ENCODE measurements at regions not wholly inside any gene's neighbourhood (a gene's known extent, or its start where the extent isn't known, plus 50 kb on each side); places are given as distances from the start of the nearest gene placed in this dataset.

GRCh38 chr11:11746449-11746848 is 95.3 kb upstream of the USP47 start (continued):
- no peak for TF ChIP-seq REST (IDR thresholded peaks at IDR 0.05; ENCODE audit: unreplicated experiment)
- TF ChIP-seq POLR2AphosphoS5 (IDR thresholded peaks at IDR 0.05; ENCODE audit: low read depth), result no peak
- no peak for TF ChIP-seq ZNF331 (CRISPR knock-in tag; IDR thresholded peaks at IDR 0.05; ENCODE audit: low read depth)
- TF ChIP-seq JUNB (IDR thresholded peaks at IDR 0.05; ENCODE audit: unreplicated experiment), result no peak
- TF ChIP-seq ETS1 (IDR thresholded peaks at IDR 0.05), result no peak
- no peak for TF ChIP-seq STAT1 (IDR thresholded peaks at IDR 0.05; ENCODE audit: unreplicated experiment)

GRCh38 chr11:11743216-11743615 is 98.6 kb upstream of the USP47 start:
- no peaks in the 10 kb centered on the region for H3K36me3 ChIP-seq (ENCODE audit: insufficient read depth)
- no peak overlapping the region for H3K27ac Mint-ChIP-seq
- H3K4me1 ChIP-seq (ENCODE audit: insufficient read depth), result no peaks in the 10 kb centered on the region
- H2AFZ ChIP-seq, result no peak overlapping the region
- H3K4me1 Mint-ChIP-seq, result peaks cover 3% of the 10 kb centered on the region; the same call in 2 of the 3 replicates
- DNase-seq (ENCODE audit: low spot score), result no peak
- no peaks in the 10 kb centered on the region for H3K27me3 ChIP-seq (ENCODE audit: insufficient read depth)
- H3K36me3 Mint-ChIP-seq (ENCODE audit: low read depth), result no peaks in the 10 kb centered on the region
- no peak overlapping the region for H3K4me3 Mint-ChIP-seq
- H3K4me3 ChIP-seq, result no peak overlapping the region
- H3K27me3 Mint-ChIP-seq (ENCODE audit: insufficient read depth, low read depth, poor library complexity), result peaks cover 4% of the 10 kb centered on the region
- H4K20me1 ChIP-seq (replicated peaks; ENCODE audit: insufficient read depth), result no peaks in the 10 kb centered on the region
- H3K27ac ChIP-seq (ENCODE audit: low read depth), result no peak overlapping the region
- H3K9me3 Mint-ChIP-seq, result no peaks in the 10 kb centered on the region; the same call in 2 of the 3 replicates
- 0 out of 2 replicates have a peak, but pooled peaks cover 4% of the 10 kb centered on the region for H3K9me2 ChIP-seq (ENCODE audit: insufficient read depth)
- no peak for ATAC-seq
- no peaks in the 10 kb centered on the region for H3F3A ChIP-seq (replicated peaks; ENCODE audit: low read depth)
- H3K4me2 ChIP-seq, result no peak overlapping the region
- no peaks in the 10 kb centered on the region for H3K79me2 ChIP-seq (replicated peaks; ENCODE audit: insufficient read depth)
- no peak for TF ChIP-seq REST (IDR thresholded peaks at IDR 0.05; ENCODE audit: unreplicated experiment)
- TF ChIP-seq EZH2phosphoT487 (IDR thresholded peaks at IDR 0.05; ENCODE audit: unreplicated experiment), result no peak
- TF ChIP-seq CTCF (conservative IDR thresholded peaks at IDR 0.05; ENCODE audit: low read depth in 2 of 2), result no peak
- TF ChIP-seq CREB1 (CRISPR knock-in tag; IDR thresholded peaks at IDR 0.05; ENCODE audit: low read depth), result no peak
- no peak for TF ChIP-seq JUNB (IDR thresholded peaks at IDR 0.05; ENCODE audit: unreplicated experiment)
- TF ChIP-seq STAT1 (IDR thresholded peaks at IDR 0.05; ENCODE audit: unreplicated experiment), result no peak
- TF ChIP-seq ZNF331 (CRISPR knock-in tag; IDR thresholded peaks at IDR 0.05; ENCODE audit: low read depth), result no peak
- TF ChIP-seq EZH2 (IDR thresholded peaks at IDR 0.05; ENCODE audit: low read depth, unreplicated experiment), result no peak
- no peak for TF ChIP-seq POLR2AphosphoS5 (IDR thresholded peaks at IDR 0.05; ENCODE audit: low read depth)
